HG02623 (cell line): ENCODE measurements at regions not wholly inside any gene's neighbourhood (a gene's known extent, or its start where the extent isn't known, plus 50 kb on each side); places are given as distances from the start of the nearest gene placed in this dataset.

Experiments used
- ATAC-seq: cut with Tn5 transposase; IDR thresholded peaks from one replicate; pipeline ENCODE4 v1.9.1; 2021; ENCODE audit warnings: moderate library complexity; ENCODE audit not compliant: unreplicated experiment

GRCh38 chr6:164838068-164838615, 471.3 kb downstream of the C6orf118 start:
- ATAC-seq, result no peak

- no peak for ATAC-seq
Observed at GRCh38 chr6:164836486-164836885, 472.9 kb downstream of the C6orf118 start.

GRCh38 chr6:164832410-164832809, 477.0 kb downstream of the C6orf118 start:
- ATAC-seq, result no peak

- no peak for ATAC-seq
Observed at GRCh38 chr6:164827537-164827936, 481.9 kb downstream of the C6orf118 start.

- ATAC-seq, result no peak
Observed at GRCh38 chr6:164826831-164827468, 482.5 kb downstream of the C6orf118 start.

GRCh38 chr6:164825386-164825785, 484.0 kb downstream of the C6orf118 start:
- ATAC-seq, result no peak

- ATAC-seq, result no peak
Observed at GRCh38 chr6:164817662-164818061, 491.7 kb downstream of the C6orf118 start.

GRCh38 chr6:164812706-164813105, 496.7 kb downstream of the C6orf118 start:
- no peak for ATAC-seq

GRCh38 chr6:164807125-164807524, 502.3 kb downstream of the C6orf118 start:
- ATAC-seq, result no peak

GRCh38 chr6:164795056-164795815, 514.2 kb downstream of the C6orf118 start:
- ATAC-seq, result no peak

- ATAC-seq, result no peak
Observed at GRCh38 chr6:164792666-164793065, 516.7 kb downstream of the C6orf118 start.

- ATAC-seq, result no peak
Observed at GRCh38 chr6:164791498-164791897, 517.9 kb downstream of the C6orf118 start.

- ATAC-seq, result no peak
Observed at GRCh38 chr6:164763788-164764187, 545.6 kb downstream of the C6orf118 start.

- no peak for ATAC-seq
Observed at GRCh38 chr6:164757451-164757850, 552.0 kb downstream of the C6orf118 start.

GRCh38 chr6:164756723-164757122, 552.7 kb downstream of the C6orf118 start:
- ATAC-seq, result no peak

- no peak for ATAC-seq
Observed at GRCh38 chr6:164756142-164756541, 553.3 kb downstream of the C6orf118 start.

- no peak for ATAC-seq
Observed at GRCh38 chr6:164753517-164753916, 555.9 kb downstream of the C6orf118 start.

- no peak for ATAC-seq
Observed at GRCh38 chr6:164751395-164751794, 558.0 kb downstream of the C6orf118 start.

- ATAC-seq, result no peak
Observed at GRCh38 chr6:164750128-164750527, 559.3 kb downstream of the C6orf118 start.

GRCh38 chr6:164749221-164750064, 560.0 kb downstream of the C6orf118 start:
- ATAC-seq, result no peak

GRCh38 chr6:164744301-164744700, 565.1 kb downstream of the C6orf118 start:
- ATAC-seq, result no peak
